Erythroblast (primary cell): ENCODE measurements at regions not wholly inside any gene's neighbourhood (a gene's known extent, or its start where the extent isn't known, plus 50 kb on each side); places are given as distances from the start of the nearest gene placed in this dataset.

Source experiments
- GATA1 ChIP-seq: IDR thresholded peaks from 2 replicates; pipeline ENCODE4 v1.6.1; 2011; ENCODE audit warnings: low read depth, mild to moderate bottlenecking, control low read depth, low read length, moderate library complexity
- POLR2A ChIP-seq: IDR thresholded peaks from 2 replicates; pipeline ENCODE4 v1.6.1; 2011; ENCODE audit warnings: mild to moderate bottlenecking, low read length

GRCh38 chr18:6542296-6542695 lies 127.6 kb upstream of the L3MBTL4 start:
- no peak for TF ChIP-seq POLR2A
- no peak for TF ChIP-seq GATA1
